ENCODE measurements at regions not wholly inside any gene's neighbourhood (a gene's known extent, or its start where the extent isn't known, plus 50 kb on each side); places are given as distances from the start of the nearest gene placed in this dataset.

GRCh38 chr3:117903226-117903625 lies 1131.4 kb downstream of the IGSF11 start:
- no peaks in the 10 kb centered on the region for H3K36me3 Mint-ChIP-seq (ENCODE audit: low read depth)
- H3K4me3 Mint-ChIP-seq = no peak overlapping the region
- H3K9me3 Mint-ChIP-seq = peaks cover 21% of the 10 kb centered on the region
- H3K4me1 Mint-ChIP-seq (ENCODE audit: low read depth) = no peaks in the 10 kb centered on the region
- no peak for TF ChIP-seq CTCF (IDR thresholded peaks at IDR 0.05)
- H3K27ac Mint-ChIP-seq = no peak overlapping the region
- DNase-seq = peak; percentile 21
- H3K27me3 Mint-ChIP-seq (ENCODE audit: insufficient read depth) = no peaks in the 10 kb centered on the region

GRCh38 chr3:117910820-117911521 lies 1123.7 kb downstream of the IGSF11 start:
- no peak overlapping the region for H3K4me3 Mint-ChIP-seq
- H3K27ac Mint-ChIP-seq = no peak overlapping the region
- DNase-seq = no peak

GRCh38 chr3:117912352-117912751 lies 1122.3 kb downstream of the IGSF11 start:
- TF ChIP-seq CTCF (IDR thresholded peaks at IDR 0.05) = no peak
- no peak for DNase-seq
- H3K4me1 Mint-ChIP-seq (ENCODE audit: low read depth) = no peaks in the 10 kb centered on the region

More at GRCh38 chr3:117910820-117911521, 1123.7 kb downstream of the IGSF11 start:
- Mint-ChIP-seq H3K36me3 (ENCODE audit: low read depth) (no peaks in the 10 kb centered on the region), H3K9me3 (peaks cover 16% of the 10 kb centered on the region), H3K27me3 (ENCODE audit: insufficient read depth) (no peaks in the 10 kb centered on the region), H3K4me1 (ENCODE audit: low read depth) (no peaks in the 10 kb centered on the region)
- no peak for TF ChIP-seq CTCF (IDR thresholded peaks at IDR 0.05)

GRCh38 chr3:117914540-117915100 lies 1120.0 kb downstream of the IGSF11 start:
- Mint-ChIP-seq H3K9me3 (peaks cover 20% of the 10 kb centered on the region), H3K27me3 (ENCODE audit: insufficient read depth) (no peaks in the 10 kb centered on the region), H3K36me3 (ENCODE audit: low read depth) (no peaks in the 10 kb centered on the region)

More at GRCh38 chr3:117912352-117912751, 1122.3 kb downstream of the IGSF11 start:
- Mint-ChIP-seq H3K36me3 (ENCODE audit: low read depth) (no peaks in the 10 kb centered on the region), H3K9me3 (peaks cover 19% of the 10 kb centered on the region), H3K27ac (no peak overlapping the region), H3K27me3 (ENCODE audit: insufficient read depth) (no peaks in the 10 kb centered on the region), H3K4me3 (no peak overlapping the region)

DNA sequence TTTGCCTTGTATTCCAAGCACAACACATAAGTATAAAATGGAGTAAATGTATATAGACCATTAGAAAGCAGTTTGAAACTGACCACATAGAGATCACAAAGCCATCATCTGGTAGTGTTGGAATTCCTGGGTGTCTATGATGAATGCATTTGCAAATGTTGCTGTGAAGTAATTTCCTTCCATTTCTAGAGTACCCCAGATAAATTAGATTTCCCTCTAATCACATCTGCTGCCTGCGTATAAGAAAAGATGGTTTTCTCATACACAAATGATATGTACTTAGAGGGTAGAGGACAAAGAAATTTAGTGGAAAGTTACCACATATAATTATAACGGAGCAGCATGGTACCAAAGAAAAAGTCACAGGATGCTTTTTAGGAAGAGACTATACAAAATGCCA lies 1117.8 kb downstream of the IGSF11 start:
- Mint-ChIP-seq H3K27ac (no peak overlapping the region), H3K27me3 (ENCODE audit: insufficient read depth) (no peaks in the 10 kb centered on the region), H3K9me3 (peaks cover 26% of the 10 kb centered on the region), H3K36me3 (ENCODE audit: low read depth) (no peaks in the 10 kb centered on the region), H3K4me3 (no peak overlapping the region), H3K4me1 (ENCODE audit: low read depth) (no peaks in the 10 kb centered on the region)
- TF ChIP-seq CTCF (IDR thresholded peaks at IDR 0.05) = no peak
- no peak for DNase-seq

More at GRCh38 chr3:117914540-117915100, 1120.0 kb downstream of the IGSF11 start:
- Mint-ChIP-seq H3K4me1 (ENCODE audit: low read depth) (no peaks in the 10 kb centered on the region), H3K4me3 (no peak overlapping the region), H3K27ac (no peak overlapping the region)
- TF ChIP-seq CTCF (IDR thresholded peaks at IDR 0.05) = no peak
- DNase-seq = no peak
